ENCODE measurements at regions not wholly inside any gene's neighbourhood (a gene's known extent, or its start where the extent isn't known, plus 50 kb on each side); places are given as distances from the start of the nearest gene placed in this dataset.
"Not testable (repeated sequence)": the region's sequence is repeated elsewhere in the genome, so short reads cannot be mapped to it uniquely, and the experiment has no call there.

GRCh38 chr11:134987822-134988221 is 575.8 kb upstream of the B3GAT1 start:
- peaks cover 27% of the 10 kb centered on the region for H3K27me3 Mint-ChIP-seq
- no peak overlapping the region for H3K27ac Mint-ChIP-seq
- H3K4me3 Mint-ChIP-seq, result no peak overlapping the region
- DNase-seq (ENCODE audit: extremely low spot score, unreplicated experiment), result no peak
- H3K9me3 Mint-ChIP-seq, result no peaks in the 10 kb centered on the region
- no peaks in the 10 kb centered on the region for H3K4me1 Mint-ChIP-seq (ENCODE audit: unreplicated experiment)
- H3K36me3 Mint-ChIP-seq, result no peaks in the 10 kb centered on the region
- TF ChIP-seq CTCF (conservative IDR thresholded peaks at IDR 0.05), result no peak

- no peak for TF ChIP-seq CTCF (conservative IDR thresholded peaks at IDR 0.05)
- Mint-ChIP-seq H3K9me3 (no peaks in the 10 kb centered on the region), H3K27ac (no peak overlapping the region), H3K27me3 (peaks cover 32% of the 10 kb centered on the region), H3K4me3 (no peak overlapping the region), H3K4me1 (ENCODE audit: unreplicated experiment) (no peaks in the 10 kb centered on the region), H3K36me3 (no peaks in the 10 kb centered on the region)
- DNase-seq (ENCODE audit: extremely low spot score, unreplicated experiment), result no peak
These were observed 575.3 kb upstream of the B3GAT1 start for GRCh38 chr11:134987223-134987768.

GRCh38 chr11:134984421-134984820 is 572.4 kb upstream of the B3GAT1 start:
- DNase-seq (ENCODE audit: extremely low spot score, unreplicated experiment), result no peak
- Mint-ChIP-seq H3K4me1 (ENCODE audit: unreplicated experiment) (no peaks in the 10 kb centered on the region), H3K9me3 (no peaks in the 10 kb centered on the region), H3K36me3 (no peaks in the 10 kb centered on the region), H3K27ac (no peak overlapping the region), H3K4me3 (no peak overlapping the region), H3K27me3 (peaks cover 36% of the 10 kb centered on the region)
- TF ChIP-seq CTCF (conservative IDR thresholded peaks at IDR 0.05), result no peak

GRCh38 chr11:134982432-134982831 is 570.4 kb upstream of the B3GAT1 start:
- H3K27ac Mint-ChIP-seq; H3K36me3 Mint-ChIP-seq; H3K9me3 Mint-ChIP-seq; H3K4me3 Mint-ChIP-seq; DNase-seq (ENCODE audit: extremely low spot score, unreplicated experiment); H3K4me1 Mint-ChIP-seq (ENCODE audit: unreplicated experiment): not testable (repeated sequence)
- peaks cover 35% of the 10 kb centered on the region for H3K27me3 Mint-ChIP-seq

- peaks cover 3% of the 10 kb centered on the region for H3K4me1 Mint-ChIP-seq (ENCODE audit: unreplicated experiment)
- no peak overlapping the region for H3K27ac Mint-ChIP-seq
- no peak for DNase-seq (ENCODE audit: extremely low spot score, unreplicated experiment)
- TF ChIP-seq CTCF (conservative IDR thresholded peaks at IDR 0.05), result no peak
- H3K9me3 Mint-ChIP-seq, result no peaks in the 10 kb centered on the region
- H3K27me3 Mint-ChIP-seq, result peaks cover 29% of the 10 kb centered on the region
- H3K36me3 Mint-ChIP-seq, result no peaks in the 10 kb centered on the region
- H3K4me3 Mint-ChIP-seq, result no peak overlapping the region
These were observed 569.8 kb upstream of the B3GAT1 start for GRCh38 chr11:134981835-134982234.

GRCh38 chr11:134980819-134981710 is 569.0 kb upstream of the B3GAT1 start:
- Mint-ChIP-seq H3K27me3 (peaks cover 33% of the 10 kb centered on the region), H3K36me3 (no peaks in the 10 kb centered on the region), H3K4me3 (no peak overlapping the region), H3K9me3 (no peaks in the 10 kb centered on the region), H3K27ac (no peak overlapping the region), H3K4me1 (ENCODE audit: unreplicated experiment) (peaks cover 3% of the 10 kb centered on the region)
- DNase-seq (ENCODE audit: extremely low spot score, unreplicated experiment), result no peak
- TF ChIP-seq CTCF (conservative IDR thresholded peaks at IDR 0.05), result no peak

- not testable (repeated sequence) for H3K4me3 Mint-ChIP-seq; H3K9me3 Mint-ChIP-seq; DNase-seq (ENCODE audit: extremely low spot score, unreplicated experiment); H3K4me1 Mint-ChIP-seq (ENCODE audit: unreplicated experiment); H3K27ac Mint-ChIP-seq; H3K36me3 Mint-ChIP-seq
- H3K27me3 Mint-ChIP-seq, result peaks cover 37% of the 10 kb centered on the region
These were observed 567.0 kb upstream of the B3GAT1 start for GRCh38 chr11:134979089-134979457.

Data from type B pancreatic cell (in vitro differentiated cells).